OCI-LY7 (cell line): ENCODE measurements at regions not wholly inside any gene's neighbourhood (a gene's known extent, or its start where the extent isn't known, plus 50 kb on each side); places are given as distances from the start of the nearest gene placed in this dataset.

Source experiments
- BruUV-seq: library from RNA; stranded (reverse); fragments of 400-500 nt; replicated peaks from 2 replicates; lab custom pipeline; 2021; lab: Mats Ljungman, UMichigan
- CTCF ChIA-PET: fragments of 300-600 bp; sonication (Branson Sonifier 250); formaldehyde crosslinking; loops from one replicate; lab custom pipeline; 2022; ENCODE audit warnings: antibody characterized with exemption; ENCODE audit not compliant: unreplicated experiment; lab: Charles Lee
- POLR2A ChIA-PET: fragments of 300-600 bp; sonication (Branson Sonifier 250); formaldehyde crosslinking; loops from one replicate; lab custom pipeline; 2022; ENCODE audit warnings: antibody characterized with exemption; lab: Charles Lee
- DNase-seq: peaks from one replicate; pipeline ENCODE4 v3.0.0-alpha.2; 2015; ENCODE audit warnings: low spot score
- H2AFZ ChIP-seq: fragments of 200-600 bp; sonication (generic), shearing (Covaris generic); 2 replicates; pipeline ENCODE4 v1.6.1; 2014; ENCODE audit warnings: mild to moderate bottlenecking, antibody characterized with exemption, low read length, moderate library complexity
- H3K27ac ChIP-seq: fragments of 200-600 bp; sonication (generic); 2 replicates; pipeline ENCODE4 v1.5.1; 2014; ENCODE audit warnings: mixed run types, low read depth, mild to moderate bottlenecking, moderate library complexity, low read length, inconsistent platforms; ENCODE audit not compliant: poor library complexity, severe bottlenecking
- H3K36me3 ChIP-seq: fragments of 200-600 bp; sonication (generic); 2 replicates; pipeline ENCODE4 v1.6.1; 2014; ENCODE audit warnings: mild to moderate bottlenecking, antibody characterized with exemption, low read length, moderate library complexity, mixed read lengths; ENCODE audit not compliant: insufficient read depth
- H3K4me1 ChIP-seq: fragments of 200-600 bp; sonication (generic); 2 replicates; pipeline ENCODE4 v1.5.1; 2014; ENCODE audit warnings: mild to moderate bottlenecking, low read length; ENCODE audit not compliant: insufficient read depth, poor library complexity, severe bottlenecking
- H3K4me2 ChIP-seq: fragments of 200-600 bp; sonication (generic); 2 replicates; pipeline ENCODE4 v1.6.1; 2014; ENCODE audit warnings: mild to moderate bottlenecking, low read length
- H3K4me3 ChIP-seq: fragments of 200-600 bp; sonication (generic); 2 replicates; pipeline ENCODE4 v1.5.1; 2014; ENCODE audit warnings: mild to moderate bottlenecking, low read depth, low read length; ENCODE audit not compliant: poor library complexity, severe bottlenecking
- H3K79me2 ChIP-seq: fragments of 200-600 bp; sonication (generic); 2 replicates; pipeline ENCODE4 v1.6.1; 2016; ENCODE audit warnings: low read depth, mild to moderate bottlenecking, low read length, moderate library complexity, mixed read lengths; ENCODE audit not compliant: insufficient read depth
- H3K9me2 ChIP-seq: fragments of 200-600 bp; sonication (generic); 2 replicates; pipeline ENCODE4 v1.6.1; 2016; ENCODE audit warnings: mild to moderate bottlenecking, low read length, mixed read lengths; ENCODE audit not compliant: insufficient read depth
- H3K9me3 ChIP-seq: fragments of 200-600 bp; sonication (generic); 2 replicates; pipeline ENCODE4 v1.6.1; 2014; ENCODE audit warnings: mild to moderate bottlenecking, mixed run types, low read length, mixed read lengths
- H4K20me1 ChIP-seq: fragments of 200-600 bp; sonication (generic); 2 replicates; pipeline ENCODE4 v1.6.1; 2014; ENCODE audit warnings: mild to moderate bottlenecking, antibody characterized with exemption, low read length, moderate library complexity, mixed read lengths; ENCODE audit not compliant: insufficient read depth
- CTCF ChIP-seq: fragments of 200-600 bp; sonication (generic); conservative IDR thresholded peaks from 2 replicates; pipeline ENCODE4 v1.5.1; 2014; ENCODE audit warnings: mild to moderate bottlenecking, antibody characterized with exemption, low read length, moderate library complexity, mixed read lengths
- EZH2phosphoT487 ChIP-seq: fragments of 200-600 bp; sonication (generic); IDR thresholded peaks from 2 replicates; pipeline ENCODE4 v1.6.1; 2018; ENCODE audit warnings: low read depth, borderline replicate concordance, mild to moderate bottlenecking, mixed run types, antibody characterized with exemption, low read length, moderate library complexity, mixed read lengths
- intact Hi-C: fragments of 100-400 bp; cut with micrococcal nuclease; formaldehyde crosslinking; loops from one replicate; pipeline ENCODE4 v1.10.0; 2022; ENCODE audit not compliant: unreplicated experiment

- no peaks in the 10 kb centered on the region for H3K36me3 ChIP-seq
- no peaks in the 10 kb centered on the region for H4K20me1 ChIP-seq
- H2AFZ ChIP-seq: no peak overlapping the region
- H3K4me1 ChIP-seq: no peaks in the 10 kb centered on the region
- POLR2A ChIA-PET: no interaction called here
- no peak for DNase-seq
- H3K9me2 ChIP-seq: no peaks in the 10 kb centered on the region
- no peak overlapping the region for H3K4me3 ChIP-seq
- H3K27ac ChIP-seq: no peak overlapping the region
- CTCF ChIA-PET: no interaction called here
- TF ChIP-seq CTCF (no peak), EZH2phosphoT487 (no peak)
- intact Hi-C loops: no loop called here
- BruUV-seq: no TSS peak
- no peaks in the 10 kb centered on the region for H3K9me3 ChIP-seq
- no peak overlapping the region for H3K4me2 ChIP-seq
- no peaks in the 10 kb centered on the region for H3K79me2 ChIP-seq
Measured at GRCh38 chr6:3939368-3939958, 90.3 kb downstream of the FAM50B start.

GRCh38 chr6:3939964-3940363, 90.8 kb downstream of the FAM50B start:
- Histone ChIP-seq H3K36me3 (no peaks in the 10 kb centered on the region), H3K9me3 (no peaks in the 10 kb centered on the region), H3K4me1 (no peaks in the 10 kb centered on the region), H3K79me2 (no peaks in the 10 kb centered on the region), H2AFZ (no peak overlapping the region), H4K20me1 (no peaks in the 10 kb centered on the region), H3K9me2 (no peaks in the 10 kb centered on the region), H3K4me2 (no peak overlapping the region), H3K27ac (no peak overlapping the region), H3K4me3 (no peak overlapping the region)
- ChIA-PET CTCF (no interaction called here), POLR2A (no interaction called here)
- DNase-seq: no peak
- no peak for TF ChIP-seq CTCF
- no peak for TF ChIP-seq EZH2phosphoT487
- no TSS peak for BruUV-seq
- intact Hi-C loops: no loop called here

- Histone ChIP-seq H3K4me3 (no peak overlapping the region), H3K4me1 (no peaks in the 10 kb centered on the region), H3K27ac (no peak overlapping the region), H2AFZ (no peak overlapping the region), H3K36me3 (no peaks in the 10 kb centered on the region), H3K9me3 (no peaks in the 10 kb centered on the region), H3K4me2 (no peak overlapping the region), H3K9me2 (no peaks in the 10 kb centered on the region), H3K79me2 (no peaks in the 10 kb centered on the region), H4K20me1 (no peaks in the 10 kb centered on the region)
- intact Hi-C loops: no loop called here
- TF ChIP-seq CTCF (no peak), EZH2phosphoT487 (no peak)
- DNase-seq: no peak
- no TSS peak for BruUV-seq
- POLR2A ChIA-PET: no interaction called here
- CTCF ChIA-PET: no interaction called here
Measured at GRCh38 chr6:3940703-3941102, 91.5 kb downstream of the FAM50B start.
